Stimulated activated CD8-positive, alpha-beta memory T cell treated with anti-CD3 and anti-CD28 coated beads, Interleukin-7, amount 100 ng/mL, for 48 hours (primary cell): ENCODE measurements at regions not wholly inside any gene's neighbourhood (a gene's known extent, or its start where the extent isn't known, plus 50 kb on each side); places are given as distances from the start of the nearest gene placed in this dataset.
"Not testable (repeated sequence)": the region's sequence is repeated elsewhere in the genome, so short reads cannot be mapped to it uniquely, and the experiment has no call there.

ENCODE experiments used
- DNase-seq, 2 donors: peaks; one replicate each; pipeline ENCODE4 v3.0.0-alpha.2; 2020; ENCODE audit warnings: low read depth in 1 of 2; ENCODE audit errors: extremely low read depth in 1 of 2

- peak in 1 of 2 donors; percentile 28 for DNase-seq
Measured at GRCh38 chr7:3134745-3135144, 91.1 kb upstream of the CARD11 start.

GRCh38 chr7:3135626-3136025, 92.0 kb upstream of the CARD11 start:
- no peak for DNase-seq

- DNase-seq, result no peak
Measured at GRCh38 chr7:3138206-3138605, 94.5 kb upstream of the CARD11 start.

GRCh38 chr7:3138997-3139396, 95.3 kb upstream of the CARD11 start:
- DNase-seq, result no peak

GRCh38 chr7:3140834-3141233, 97.2 kb upstream of the CARD11 start:
- no peak for DNase-seq

GRCh38 chr7:3141326-3141725, 97.7 kb upstream of the CARD11 start:
- no peak for DNase-seq

- DNase-seq, result no peak
Measured at GRCh38 chr7:3143869-3144775, 100.5 kb upstream of the CARD11 start.

- not testable (repeated sequence) for DNase-seq
Measured at GRCh38 chr7:3144776-3145125, 101.1 kb upstream of the CARD11 start.

- no peak for DNase-seq
Measured at GRCh38 chr7:3146571-3147226, 103.0 kb upstream of the CARD11 start.

- not testable (repeated sequence) for DNase-seq
Measured at GRCh38 chr7:3148471-3148870, 104.8 kb upstream of the CARD11 start.

- DNase-seq, result no peak
Measured at GRCh38 chr7:3149231-3149995, 105.7 kb upstream of the CARD11 start.

GRCh38 chr7:3150027-3150426, 106.4 kb upstream of the CARD11 start:
- DNase-seq, result no peak

- no peak for DNase-seq
Measured at GRCh38 chr7:3151784-3152183, 108.1 kb upstream of the CARD11 start.

- no peak for DNase-seq
Measured at GRCh38 chr7:3152714-3153113, 109.0 kb upstream of the CARD11 start.

- no peak for DNase-seq
Measured at GRCh38 chr7:3153118-3153517, 109.5 kb upstream of the CARD11 start.

GRCh38 chr7:3154317-3154716, 110.7 kb upstream of the CARD11 start:
- DNase-seq, result no peak

- DNase-seq, result peak in 1 of 2 donors; percentile 39
Measured at GRCh38 chr7:3154881-3155494, 111.3 kb upstream of the CARD11 start.

- no peak for DNase-seq
Measured at GRCh38 chr7:3156508-3156907, 112.8 kb upstream of the CARD11 start.

- DNase-seq, result no peak
Measured at GRCh38 chr7:3157566-3158287, 114.1 kb upstream of the CARD11 start.

GRCh38 chr7:3158341-3158760, 114.7 kb upstream of the CARD11 start:
- no peak for DNase-seq
